ENCODE measurements at regions not wholly inside any gene's neighbourhood (a gene's known extent, or its start where the extent isn't known, plus 50 kb on each side); places are given as distances from the start of the nearest gene placed in this dataset.

GRCh38 chr2:41464395-41464794, 583.4 kb upstream of the PKDCC start:
- Histone ChIP-seq H3K4me1 (no peaks in the 10 kb centered on the region), H3K27ac (no peak overlapping the region), H3K27me3 (no peaks in the 10 kb centered on the region), H3K36me3 (no peaks in the 10 kb centered on the region), H3K4me3 (replicated peaks in 1 of 3) (no peak overlapping the region), H3K9me3 (no peaks in the 10 kb centered on the region)
- no peak for TF ChIP-seq CTCF (IDR thresholded peaks at IDR 0.05)
- no peak for TF ChIP-seq POLR2A (IDR thresholded peaks at IDR 0.05)
- intact Hi-C loops (cut with DNase I): no loop called here
- no peak for DNase-seq

GRCh38 chr2:41475959-41476358, 571.9 kb upstream of the PKDCC start:
- DNase-seq: no peak
- WGBS, 2 donors: 71 to 89% methylated on average over 3 of the region's 3 CpGs
- intact Hi-C loops (cut with DNase I): no loop called here
- no peak for TF ChIP-seq CTCF (IDR thresholded peaks at IDR 0.05)
- Histone ChIP-seq H3K36me3 (no peaks in the 10 kb centered on the region), H3K4me3 (replicated peaks in 1 of 3) (no peak overlapping the region), H3K4me1 (no peaks in the 10 kb centered on the region), H3K9me3 (no peaks in the 10 kb centered on the region), H3K27me3 (no peaks in the 10 kb centered on the region), H3K27ac (no peak overlapping the region)

GRCh38 chr2:41482659-41483058, 565.2 kb upstream of the PKDCC start:
- H3K27ac ChIP-seq: no peak overlapping the region
- no peaks in the 10 kb centered on the region for H3K36me3 ChIP-seq
- H3K27me3 ChIP-seq: no peaks in the 10 kb centered on the region
- TF ChIP-seq CTCF (IDR thresholded peaks at IDR 0.05) (no peak), POLR2A (IDR thresholded peaks at IDR 0.05) (no peak)
- H3K9me3 ChIP-seq: no peaks in the 10 kb centered on the region
- no peaks in the 10 kb centered on the region for H3K4me1 ChIP-seq
- H3K4me3 ChIP-seq (replicated peaks in 1 of 3): no peak overlapping the region
- intact Hi-C loops (cut with DNase I): no loop called here
- WGBS, 2 donors: 78 to 87% methylated on average over 4 of the region's 4 CpGs
- no peak for DNase-seq

GRCh38 chr2:41483226-41483625, 564.6 kb upstream of the PKDCC start:
- intact Hi-C loops (cut with DNase I): no loop called here

More at GRCh38 chr2:41483226-41483625, 564.6 kb upstream of the PKDCC start:
- Histone ChIP-seq H3K4me1 (no peaks in the 10 kb centered on the region), H3K27ac (no peak overlapping the region), H3K36me3 (no peaks in the 10 kb centered on the region), H3K9me3 (no peaks in the 10 kb centered on the region), H3K4me3 (replicated peaks in 1 of 3) (no peak overlapping the region), H3K27me3 (no peaks in the 10 kb centered on the region)
- TF ChIP-seq POLR2A (IDR thresholded peaks at IDR 0.05) (no peak), CTCF (IDR thresholded peaks at IDR 0.05) (no peak)
- WGBS, 2 donors: 61 to 75% methylated on average over 2 of the region's 2 CpGs
- DNase-seq: no peak

All from thyroid gland (tissue), 4 donors.